Ammon's horn (tissue), 1 donor: ENCODE measurements at regions not wholly inside any gene's neighbourhood (a gene's known extent, or its start where the extent isn't known, plus 50 kb on each side); places are given as distances from the start of the nearest gene placed in this dataset.

Source experiments
- DNase-seq: peaks from one replicate; pipeline ENCODE4 v3.0.0-alpha.2; 2016; ENCODE audit warnings: low spot score

DNA sequence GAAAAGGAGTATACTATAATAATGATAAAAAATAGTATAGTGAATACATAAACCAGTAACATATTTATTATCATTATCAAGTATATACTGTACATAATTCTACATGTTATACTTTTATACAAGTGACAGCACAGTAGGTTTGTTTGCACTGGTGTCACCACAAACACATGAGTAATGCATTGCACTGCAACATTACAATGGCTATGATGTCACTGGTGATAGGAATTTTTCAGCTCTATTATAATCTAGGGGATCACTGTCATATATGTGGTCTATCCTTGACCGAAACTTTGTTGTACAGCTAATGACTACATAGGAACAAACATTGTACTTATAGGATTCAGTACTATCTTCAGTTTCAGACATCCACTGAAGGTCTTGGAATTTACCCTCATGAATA lies 165.8 kb upstream of the SYT1 start:
- no peak for DNase-seq

DNA sequence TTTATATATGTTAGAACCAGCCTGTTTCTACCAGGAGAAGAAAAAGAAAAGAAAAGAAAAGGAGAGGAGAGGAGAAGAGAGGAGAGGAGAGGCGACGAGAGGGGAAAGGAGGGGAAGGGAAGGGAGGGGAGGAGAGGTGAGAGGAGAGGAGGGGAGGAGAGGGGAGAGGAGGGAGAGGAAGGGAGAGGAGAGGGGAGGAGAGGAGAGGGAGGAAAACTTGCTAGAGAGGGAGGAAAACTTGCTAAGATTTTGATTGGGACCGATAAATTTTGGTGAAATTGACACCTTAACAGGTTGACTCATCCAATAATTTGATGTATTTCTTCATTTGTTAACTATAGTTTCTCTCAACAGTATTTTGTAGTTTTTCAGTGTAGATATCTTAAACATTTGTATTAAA lies 164.0 kb upstream of the SYT1 start:
- DNase-seq: no peak

DNA sequence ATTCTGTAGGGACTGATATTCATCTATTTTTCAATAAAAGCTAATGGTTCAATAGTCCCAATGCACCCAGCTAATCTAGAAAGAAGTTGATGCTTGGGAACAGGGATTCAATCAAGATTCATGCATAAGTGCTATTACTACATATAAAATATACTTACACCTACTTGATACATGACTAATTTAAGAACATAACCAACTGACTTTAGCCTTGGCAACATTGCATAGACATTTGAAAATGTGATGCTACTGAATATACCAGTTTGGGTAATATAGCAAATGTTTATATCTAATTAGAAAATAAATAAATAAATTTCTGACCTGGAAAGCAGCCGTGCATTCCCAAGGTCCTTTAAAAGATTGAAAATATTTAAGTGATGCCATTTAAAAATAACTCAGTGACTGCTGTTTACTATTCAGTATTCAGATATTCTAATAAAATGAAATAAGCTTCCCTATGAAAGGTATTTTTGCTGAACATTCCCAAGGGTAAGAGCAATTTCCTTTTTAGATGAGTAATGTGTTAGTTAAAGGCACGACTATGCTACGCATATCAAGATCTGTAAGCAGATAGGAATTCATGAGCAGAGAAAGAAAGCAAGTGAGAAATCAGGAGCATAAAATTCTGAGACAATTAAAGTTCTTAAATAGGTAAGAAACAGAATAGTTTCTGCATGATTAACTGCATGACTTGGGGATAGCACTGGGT lies 160.6 kb upstream of the SYT1 start:
- DNase-seq: no peak

DNA sequence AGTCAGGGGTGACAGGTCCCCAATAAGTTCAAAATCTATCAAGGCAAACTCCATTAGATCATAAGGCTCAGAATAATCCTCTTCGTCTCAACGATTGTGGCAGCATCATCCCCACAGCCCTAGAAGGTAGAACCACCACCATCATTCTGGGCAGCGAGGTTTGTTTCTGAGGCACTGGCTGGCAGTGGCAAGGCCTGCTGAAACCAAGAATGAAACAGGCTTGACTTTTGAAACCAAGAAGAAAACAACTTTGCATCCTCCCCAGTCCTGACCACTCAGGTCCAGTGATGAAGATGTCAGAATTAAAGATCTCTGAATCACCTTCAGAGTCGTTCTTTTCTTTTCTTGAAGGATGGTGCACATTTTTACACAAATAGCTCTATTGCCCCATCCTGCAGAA lies 152.6 kb upstream of the SYT1 start:
- no peak for DNase-seq

DNA sequence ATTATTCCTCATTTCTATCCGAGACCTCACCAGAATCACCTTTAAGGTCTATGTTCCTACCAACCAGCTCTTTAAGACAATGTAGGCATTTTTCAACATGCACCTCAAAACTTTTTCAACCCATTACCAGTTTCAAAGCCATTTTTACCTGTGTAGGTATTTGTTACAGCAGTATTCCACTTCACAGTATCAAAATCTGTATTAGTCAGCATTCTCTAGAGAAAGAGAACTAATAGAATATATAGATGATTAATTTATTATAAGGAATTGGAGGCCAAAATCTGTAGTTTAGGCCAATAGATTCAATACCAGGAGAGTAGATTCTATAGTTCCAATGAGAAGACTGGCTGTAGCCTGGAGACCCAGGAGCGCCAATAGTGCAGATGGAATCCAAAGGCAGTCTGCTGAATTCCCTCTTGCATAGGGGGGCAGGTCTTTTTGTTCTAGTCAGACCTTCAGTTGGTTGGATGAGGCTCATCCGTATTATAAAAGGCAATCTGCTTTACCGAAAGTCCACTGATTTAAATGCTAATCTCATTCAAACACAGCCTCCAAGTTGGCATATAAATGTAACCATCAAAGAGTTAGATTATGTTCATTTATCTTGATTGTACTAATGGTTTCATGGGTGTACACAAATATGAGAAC lies 151.6 kb upstream of the SYT1 start:
- DNase-seq: no peak

DNA sequence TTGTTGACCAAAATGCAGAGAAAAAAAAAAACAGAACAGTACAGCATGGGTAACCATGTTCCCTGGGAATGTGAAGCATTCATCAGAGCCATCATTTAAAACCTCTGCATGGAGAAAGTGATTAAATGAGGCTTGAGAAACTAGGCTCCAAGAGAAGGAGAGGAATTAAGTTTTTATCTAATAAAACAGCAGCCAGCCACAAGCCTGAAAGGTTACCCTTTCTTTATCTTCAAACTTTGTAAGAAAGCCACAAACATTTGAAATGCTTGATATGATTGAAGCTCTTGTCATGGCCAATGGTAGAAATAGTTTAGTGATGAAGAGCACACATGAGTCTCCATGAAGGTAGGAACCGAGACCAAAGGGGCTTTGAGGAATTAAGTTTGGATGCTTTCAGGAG lies 144.9 kb upstream of the SYT1 start:
- no peak for DNase-seq

DNA sequence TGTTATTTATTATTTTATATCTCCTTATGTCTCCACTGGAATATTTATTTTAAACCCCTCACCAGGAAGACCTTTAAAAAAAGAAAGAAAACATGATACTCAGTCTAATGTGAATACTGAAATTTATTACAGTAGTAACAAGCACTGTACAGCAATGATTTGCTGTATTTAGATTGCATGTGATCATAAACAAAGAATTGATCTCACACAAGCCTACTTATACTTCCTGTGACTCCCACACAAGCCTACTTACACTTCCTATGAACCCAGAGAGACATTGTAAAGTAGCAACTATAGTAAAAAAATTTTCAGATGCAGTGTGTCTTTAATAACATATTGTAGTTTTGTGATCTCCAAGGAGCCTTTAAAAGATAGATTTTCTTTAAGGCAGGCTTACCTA lies 142.7 kb upstream of the SYT1 start:
- DNase-seq: no peak

DNA sequence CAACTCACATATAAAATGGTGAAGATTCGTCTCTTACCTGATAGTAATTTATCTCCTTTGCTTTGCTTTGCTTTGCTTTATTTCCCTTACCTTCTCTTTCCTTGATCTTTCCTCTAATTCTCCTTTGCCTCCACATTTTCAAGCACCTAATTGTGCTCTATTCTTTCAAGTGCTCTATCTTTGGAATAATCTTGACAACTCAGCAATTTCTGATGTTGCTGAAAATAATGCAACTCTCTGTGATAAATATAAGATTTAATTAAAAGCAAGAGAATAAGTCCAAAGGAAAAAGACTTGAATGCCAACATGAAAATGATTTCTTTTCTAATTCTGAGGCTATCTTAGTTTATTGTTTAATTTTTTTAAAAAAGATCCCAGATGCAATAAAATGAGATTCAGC lies 139.5 kb upstream of the SYT1 start:
- no peak for DNase-seq

DNA sequence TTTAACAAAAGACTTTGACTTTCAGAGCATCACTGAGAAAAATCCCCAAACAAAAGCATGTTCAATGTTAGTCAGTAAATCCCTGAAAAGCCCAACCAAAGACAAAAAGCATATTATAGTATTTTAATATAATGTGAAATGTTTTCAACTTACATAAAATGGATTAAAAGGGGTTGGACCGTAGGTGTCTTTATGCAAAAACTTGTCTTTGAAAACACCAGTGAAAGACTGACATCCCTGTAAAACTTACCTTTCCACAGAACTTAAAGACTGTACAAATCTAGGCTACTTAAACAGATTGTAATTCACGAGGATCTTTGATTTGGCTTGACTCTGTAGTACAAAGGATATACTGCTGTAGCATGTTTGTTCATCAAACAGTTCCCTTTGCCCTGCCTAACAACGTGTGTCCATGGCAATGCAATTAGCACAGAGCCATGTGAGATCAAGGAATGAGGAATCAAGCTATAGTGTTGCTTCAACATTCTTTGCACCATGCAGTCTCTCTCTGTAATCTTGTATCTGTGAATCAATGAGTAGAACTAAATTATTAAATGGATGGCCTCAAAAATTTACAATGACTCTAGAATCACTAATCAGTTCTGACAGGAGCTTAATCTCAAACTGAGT lies 138.5 kb upstream of the SYT1 start:
- DNase-seq: no peak

DNA sequence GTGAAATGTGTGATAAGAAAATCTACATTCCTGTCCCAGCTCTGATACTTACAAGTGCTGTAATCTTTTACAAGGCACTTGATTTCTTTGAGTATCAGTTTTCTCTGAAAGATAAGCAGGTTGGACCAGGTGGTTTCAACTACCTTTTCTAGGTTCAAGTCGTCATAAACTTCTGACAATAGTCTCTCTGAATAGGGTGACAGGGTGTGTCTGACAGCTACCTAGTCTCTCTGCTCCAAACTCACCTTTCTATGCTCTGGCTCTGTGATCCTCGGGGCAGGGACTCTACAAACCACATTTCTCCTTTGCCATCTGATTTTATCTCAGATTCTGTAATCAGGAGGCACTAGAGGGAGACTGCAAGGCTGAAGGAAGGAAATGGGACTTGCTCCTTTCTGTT lies 137.7 kb upstream of the SYT1 start:
- no peak for DNase-seq

DNA sequence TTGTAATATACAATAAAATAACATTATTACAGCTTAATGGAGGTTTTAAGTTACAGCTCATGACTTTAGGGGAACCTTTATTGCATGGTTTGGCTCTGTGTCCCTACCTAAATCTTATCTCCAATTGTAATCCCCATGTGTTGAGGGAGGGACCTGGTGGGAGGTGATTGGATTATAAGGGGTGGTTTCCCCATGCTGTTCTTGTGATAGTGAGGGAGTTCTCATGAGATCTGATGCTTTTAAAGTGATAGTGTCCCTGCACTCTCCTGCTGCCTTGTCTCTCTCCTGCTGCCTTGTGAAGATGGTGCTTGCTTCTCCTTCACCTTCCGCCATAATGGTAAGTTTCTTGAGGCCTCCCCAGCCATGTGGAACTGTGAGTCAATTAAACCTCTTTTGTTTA lies 132.1 kb upstream of the SYT1 start:
- DNase-seq: no peak

DNA sequence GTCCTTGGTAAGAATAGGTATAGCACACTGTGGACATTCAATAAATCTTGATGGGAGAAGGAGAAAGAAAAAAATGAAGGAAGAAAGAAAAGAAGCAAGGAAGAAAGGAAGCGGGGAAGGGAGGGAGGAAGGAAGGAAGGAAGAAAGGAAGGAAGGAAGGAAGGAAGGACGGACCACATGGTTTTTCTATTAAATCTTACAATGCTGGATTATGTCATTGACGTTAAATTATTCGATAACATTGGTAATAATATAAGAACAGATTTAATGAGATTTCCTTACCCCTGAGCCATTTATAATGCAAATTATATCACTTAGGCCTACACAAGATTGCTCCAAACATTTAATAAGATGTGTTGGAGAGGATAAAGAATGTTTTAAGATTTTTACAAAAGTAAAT lies 124.9 kb upstream of the SYT1 start:
- DNase-seq: no peak

DNA sequence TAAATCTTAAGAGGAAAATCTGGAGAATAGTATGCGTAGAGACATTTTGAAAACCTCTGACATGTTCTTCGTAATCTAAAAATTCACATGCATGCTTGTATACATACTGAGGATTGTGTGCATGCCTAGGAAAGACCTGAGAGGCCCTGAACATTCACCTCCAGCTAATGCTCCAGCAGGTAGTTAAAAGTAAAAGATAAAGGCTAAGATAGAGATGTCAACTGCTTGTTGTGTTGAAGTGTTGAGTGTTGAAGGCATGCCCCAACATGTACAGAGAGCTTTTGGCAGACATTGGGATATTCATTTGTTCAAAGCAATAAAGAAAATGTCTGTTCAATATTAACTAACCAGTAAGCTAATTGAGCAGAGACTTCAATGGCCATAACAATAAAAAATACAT lies 118.6 kb upstream of the SYT1 start:
- DNase-seq: no peak

DNA sequence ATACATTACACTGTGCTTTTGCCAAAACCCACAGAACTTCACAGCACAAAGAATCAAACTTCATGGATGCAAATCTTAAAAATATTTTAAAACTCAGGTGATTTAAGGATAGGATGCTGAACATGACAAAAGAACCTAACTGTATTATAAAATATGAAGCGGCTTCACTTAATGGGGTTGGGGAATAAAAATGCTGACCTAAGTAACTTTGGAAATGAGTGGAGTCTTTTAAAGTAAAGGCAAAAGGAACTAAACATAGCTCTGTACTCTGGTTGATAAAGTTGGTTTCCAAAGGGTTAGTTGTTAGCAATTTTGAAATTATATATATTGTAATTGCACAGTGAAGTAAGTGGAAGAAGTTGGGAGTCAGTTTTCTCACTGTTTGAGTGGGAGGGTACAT lies 111.5 kb upstream of the SYT1 start:
- no peak for DNase-seq

DNA sequence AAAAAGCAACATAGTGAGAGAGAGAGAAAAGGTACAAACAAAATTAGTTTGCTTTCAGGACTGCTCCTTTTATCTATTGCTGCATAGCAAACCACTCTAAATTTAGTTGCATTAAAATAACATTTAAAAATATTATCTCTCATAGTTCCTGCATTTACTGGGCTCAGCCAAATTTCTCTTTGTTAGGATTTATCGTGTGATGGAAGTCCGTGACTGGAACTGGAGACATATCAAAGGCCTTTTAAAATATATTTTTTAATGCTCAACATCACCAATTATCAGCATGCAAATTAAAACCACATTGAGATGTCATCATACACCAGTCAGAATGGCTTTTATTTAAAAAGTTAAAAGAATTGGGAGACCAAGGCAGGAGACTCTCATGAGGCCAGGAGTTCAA lies 107.6 kb upstream of the SYT1 start:
- DNase-seq: no peak

DNA sequence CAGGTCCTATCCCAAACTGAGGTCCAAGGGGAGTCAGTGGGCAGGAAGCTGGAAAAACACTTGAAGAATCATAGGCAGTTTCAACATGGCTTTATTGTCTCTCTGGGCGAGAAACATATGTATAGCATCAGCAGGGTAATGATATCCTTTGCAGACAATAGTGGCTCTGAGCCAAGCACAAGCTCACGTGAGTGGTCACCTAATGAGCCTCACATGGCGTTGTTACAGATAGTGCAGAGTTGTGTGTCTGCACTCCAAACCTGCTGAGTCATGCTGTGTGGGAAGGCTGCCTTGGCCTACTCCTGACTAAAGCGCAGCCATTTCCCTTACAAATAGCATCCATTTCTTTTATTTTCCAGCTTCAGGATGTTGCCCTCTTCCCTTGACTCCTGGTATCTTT lies 105.2 kb upstream of the SYT1 start:
- no peak for DNase-seq

DNA sequence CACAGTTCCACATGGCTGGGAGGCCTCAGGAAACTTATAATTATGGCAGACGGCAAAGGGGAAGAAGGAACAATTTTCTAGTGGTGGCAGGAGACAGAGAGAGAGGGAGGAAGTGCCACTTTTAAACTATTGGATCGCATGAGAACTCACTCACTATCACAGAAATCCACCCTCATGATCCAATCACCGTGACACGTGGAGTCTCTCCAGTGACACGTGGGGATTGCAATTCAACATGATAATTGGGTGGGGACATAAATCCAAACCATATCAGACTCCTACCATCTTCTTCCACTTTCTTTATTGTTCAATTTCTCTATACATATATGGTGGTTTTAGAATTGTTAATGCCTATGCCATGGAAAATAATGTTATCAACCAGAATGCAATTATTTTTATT lies 103.7 kb upstream of the SYT1 start:
- DNase-seq: no peak

DNA sequence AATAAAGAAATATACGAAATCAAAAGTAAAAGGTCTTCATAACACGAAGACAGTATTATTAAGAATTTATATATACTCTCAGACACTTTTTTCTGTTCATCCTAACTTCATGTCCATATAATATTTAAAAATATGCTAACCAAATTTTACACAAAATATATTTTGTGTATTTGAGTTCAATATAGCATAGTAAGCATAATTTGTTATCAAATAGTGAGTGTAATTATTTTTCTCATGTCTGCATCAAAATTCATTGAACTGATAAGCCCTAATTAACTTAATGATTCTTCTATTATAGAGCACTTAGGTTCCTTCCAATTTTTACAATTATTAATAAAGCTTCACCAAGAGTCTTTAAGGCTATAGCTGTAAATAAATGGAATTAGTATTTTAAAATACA lies 99.7 kb upstream of the SYT1 start:
- DNase-seq: no peak

DNA sequence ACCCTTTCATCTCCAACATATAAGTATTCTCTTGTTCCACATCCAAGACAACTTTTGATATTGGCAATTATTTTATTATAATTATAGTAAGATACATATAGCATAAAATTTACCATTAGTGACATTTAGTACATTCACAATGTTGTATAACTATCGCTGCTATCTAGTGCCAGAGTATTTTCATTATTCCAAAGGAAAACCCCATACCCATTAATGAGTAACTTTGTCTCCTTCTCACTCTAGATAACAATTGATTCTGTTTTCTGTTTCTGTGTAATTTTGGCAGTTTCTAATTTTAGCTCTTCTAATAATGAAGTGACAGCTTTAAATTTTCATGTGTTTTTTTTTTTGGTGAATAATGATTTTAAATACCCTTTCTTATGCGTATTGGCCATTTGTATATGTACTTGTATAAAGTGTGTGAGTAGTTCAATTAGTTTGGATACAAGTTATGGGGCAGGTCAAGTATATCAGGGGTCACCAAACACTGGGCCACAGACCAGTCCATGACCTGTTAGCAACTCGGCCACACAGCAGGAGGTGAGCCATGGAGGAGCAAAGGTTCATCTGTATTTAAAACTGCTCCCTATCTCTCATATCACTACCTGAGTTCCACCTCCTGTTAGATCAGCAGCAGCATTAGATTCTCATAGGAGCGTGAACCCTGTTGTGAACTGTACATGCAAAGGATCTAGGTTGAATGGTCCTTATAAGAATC lies 97.2 kb upstream of the SYT1 start:
- no peak for DNase-seq

DNA sequence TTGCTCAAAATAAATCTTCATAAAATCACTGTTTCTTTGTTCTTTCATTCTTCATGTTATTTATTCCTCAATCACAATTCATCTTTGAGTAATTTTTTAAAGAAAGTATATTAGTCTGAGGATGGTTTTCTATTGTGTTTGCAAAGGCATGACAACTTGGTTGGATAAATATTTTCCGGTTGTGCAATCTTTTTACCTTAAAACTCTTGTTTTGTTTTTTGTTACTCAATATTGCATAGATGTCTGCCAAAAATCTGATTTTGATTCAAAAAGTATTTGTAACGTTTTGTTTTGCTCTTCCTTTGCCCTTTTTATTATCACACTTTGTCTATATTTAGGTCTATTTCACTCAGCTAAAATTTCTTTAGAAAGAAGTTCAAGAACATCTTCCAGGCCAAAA lies 86.2 kb upstream of the SYT1 start:
- DNase-seq: no peak

DNA sequence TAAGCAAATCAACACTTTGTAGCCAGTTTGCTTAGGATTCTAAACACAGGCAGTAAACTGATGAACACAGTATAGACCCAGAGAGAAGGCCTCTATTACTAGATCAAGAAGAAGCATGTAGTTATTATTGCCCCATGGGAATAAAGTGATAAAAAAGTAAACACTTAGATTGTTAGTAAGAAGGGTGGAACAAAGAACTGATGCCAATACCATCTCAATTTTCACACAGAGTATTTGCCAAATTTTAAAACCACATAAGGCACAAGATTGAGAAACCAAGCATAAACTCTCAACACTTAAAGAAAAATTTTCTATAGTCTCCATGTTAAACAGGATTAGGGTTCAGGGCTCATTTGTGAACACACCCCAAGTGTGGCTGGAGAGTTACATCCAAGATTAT lies 77.0 kb upstream of the SYT1 start:
- no peak for DNase-seq

DNA sequence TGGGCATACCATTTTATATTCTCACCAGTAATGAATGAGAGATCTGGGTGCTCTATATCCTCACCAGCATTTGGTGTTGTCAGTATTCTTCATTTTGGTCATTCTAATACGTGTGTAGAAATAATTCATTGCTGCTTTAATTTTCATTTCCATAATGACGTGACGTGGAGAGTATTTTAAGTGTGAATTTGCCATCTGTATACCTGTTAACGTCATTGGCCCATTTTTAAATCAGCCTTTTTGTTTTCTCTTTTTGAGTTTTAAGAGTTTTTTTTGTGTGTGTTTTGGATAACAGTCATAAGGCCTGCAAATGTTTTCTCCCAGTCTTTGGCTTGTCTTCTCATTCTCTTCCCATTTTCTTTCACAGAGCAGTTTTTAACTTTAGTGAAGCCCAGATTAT lies 74.4 kb upstream of the SYT1 start:
- no peak for DNase-seq

DNA sequence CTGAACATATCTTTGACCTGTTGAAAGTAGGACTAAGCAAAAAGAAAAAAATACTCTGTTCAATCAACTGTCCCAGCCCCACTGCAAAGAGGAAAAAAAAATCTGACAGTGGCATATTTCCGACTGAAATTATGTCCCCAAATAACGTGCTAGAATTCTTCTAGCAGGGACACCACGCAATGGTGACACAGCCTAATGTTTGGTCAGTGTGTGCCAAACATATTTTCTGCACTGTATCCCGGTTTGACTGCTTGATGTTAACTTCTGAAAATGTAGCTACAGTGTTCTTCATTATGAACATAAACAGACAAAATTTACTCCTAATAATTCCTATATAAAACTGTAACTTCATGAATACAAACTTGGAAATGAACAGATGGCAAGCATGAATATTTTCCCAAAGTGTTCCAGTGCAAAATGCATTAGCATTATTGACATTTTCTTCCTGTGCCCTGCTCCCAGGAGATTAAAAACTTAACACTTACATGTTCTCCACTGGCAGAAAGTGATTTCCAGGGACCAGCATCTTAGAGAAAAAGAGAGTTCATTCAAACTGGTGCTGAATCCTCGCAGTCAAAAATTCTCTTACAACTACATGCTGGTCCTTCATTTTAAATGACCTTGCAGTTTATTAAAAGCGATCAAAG lies 72.4 kb upstream of the SYT1 start:
- DNase-seq: no peak
